ENCODE measurements at regions not wholly inside any gene's neighbourhood (a gene's known extent, or its start where the extent isn't known, plus 50 kb on each side); places are given as distances from the start of the nearest gene placed in this dataset.

GRCh38 chr2:60292242-60292641, 261.2 kb downstream of the BCL11A start:
- Histone ChIP-seq H3K36me3 (ENCODE audit: control insufficient read depth, insufficient read depth, low read length) (no peaks in the 10 kb centered on the region), H3K4me3 (ENCODE audit: low read depth, low read length) (no peak overlapping the region), H3K27me3 (ENCODE audit: control insufficient read depth, insufficient read depth, low read length) (no peaks in the 10 kb centered on the region)
- DNase-seq (ENCODE audit: low read depth): no peak
- TF ChIP-seq, protein P1, sequence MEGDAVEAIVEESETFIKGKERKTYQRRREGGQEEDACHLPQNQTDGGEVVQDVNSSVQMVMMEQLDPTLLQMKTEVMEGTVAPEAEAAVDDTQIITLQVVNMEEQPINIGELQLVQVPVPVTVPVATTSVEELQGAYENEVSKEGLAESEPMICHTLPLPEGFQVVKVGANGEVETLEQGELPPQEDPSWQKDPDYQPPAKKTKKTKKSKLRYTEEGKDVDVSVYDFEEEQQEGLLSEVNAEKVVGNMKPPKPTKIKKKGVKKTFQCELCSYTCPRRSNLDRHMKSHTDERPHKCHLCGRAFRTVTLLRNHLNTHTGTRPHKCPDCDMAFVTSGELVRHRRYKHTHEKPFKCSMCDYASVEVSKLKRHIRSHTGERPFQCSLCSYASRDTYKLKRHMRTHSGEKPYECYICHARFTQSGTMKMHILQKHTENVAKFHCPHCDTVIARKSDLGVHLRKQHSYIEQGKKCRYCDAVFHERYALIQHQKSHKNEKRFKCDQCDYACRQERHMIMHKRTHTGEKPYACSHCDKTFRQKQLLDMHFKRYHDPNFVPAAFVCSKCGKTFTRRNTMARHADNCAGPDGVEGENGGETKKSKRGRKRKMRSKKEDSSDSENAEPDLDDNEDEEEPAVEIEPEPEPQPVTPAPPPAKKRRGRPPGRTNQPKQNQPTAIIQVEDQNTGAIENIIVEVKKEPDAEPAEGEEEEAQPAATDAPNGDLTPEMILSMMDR (IDR thresholded peaks at IDR 0.05; ENCODE audit: insufficient read depth, low read length, poor library complexity, severe bottlenecking): no peak

GRCh38 chr2:60290509-60290908, 262.9 kb downstream of the BCL11A start:
- DNase-seq (ENCODE audit: low read depth): no peak
- Histone ChIP-seq H3K4me3 (ENCODE audit: low read depth, low read length) (no peak overlapping the region), H3K36me3 (ENCODE audit: control insufficient read depth, insufficient read depth, low read length) (no peaks in the 10 kb centered on the region), H3K27me3 (ENCODE audit: control insufficient read depth, insufficient read depth, low read length) (no peaks in the 10 kb centered on the region)
- TF ChIP-seq, protein P1 (IDR thresholded peaks at IDR 0.05; ENCODE audit: insufficient read depth, low read length, poor library complexity, severe bottlenecking): no peak

DNA sequence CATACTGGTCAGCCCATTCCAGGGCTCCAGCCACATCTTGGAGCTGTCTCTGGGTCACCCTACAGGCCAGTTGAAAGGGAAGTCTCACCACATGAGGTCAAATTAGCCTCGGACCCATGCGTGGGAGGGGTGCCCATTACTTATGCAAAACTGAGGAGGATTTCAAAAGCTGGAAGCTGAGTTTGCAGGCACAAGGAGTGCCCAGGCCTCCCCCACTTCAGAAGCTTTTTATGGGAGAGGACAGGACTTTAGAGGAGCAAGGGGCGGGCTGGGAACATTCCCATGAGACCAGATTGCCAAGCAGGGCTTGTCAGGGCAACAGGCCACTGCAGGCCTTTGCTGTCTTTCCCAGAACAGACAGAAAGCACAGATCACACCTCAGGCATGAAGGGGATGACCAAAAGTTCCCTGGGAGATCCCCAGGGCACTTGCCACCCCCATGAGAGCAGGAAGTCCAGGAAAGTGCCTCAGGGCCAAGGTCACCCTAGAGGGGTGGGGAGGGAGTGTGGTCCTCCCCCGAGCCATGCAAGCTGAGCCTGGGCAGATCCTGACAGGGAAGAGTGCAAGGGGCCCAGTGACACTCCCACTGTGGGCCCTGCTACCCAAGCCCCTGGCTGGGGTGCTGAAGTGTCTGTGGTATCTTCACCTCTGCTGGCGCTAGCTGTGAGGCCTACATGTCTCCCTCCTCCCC, 267.7 kb downstream of the BCL11A start:
- no peak for DNase-seq (ENCODE audit: low read depth)
- no peak overlapping the region for H3K4me3 ChIP-seq (ENCODE audit: low read depth, low read length)
- H3K36me3 ChIP-seq (ENCODE audit: control insufficient read depth, insufficient read depth, low read length): no peaks in the 10 kb centered on the region
- H3K27me3 ChIP-seq (ENCODE audit: control insufficient read depth, insufficient read depth, low read length): no peaks in the 10 kb centered on the region
- TF ChIP-seq, protein P1 (IDR thresholded peaks at IDR 0.05; ENCODE audit: insufficient read depth, low read length, poor library complexity, severe bottlenecking): no peak

GRCh38 chr2:60283626-60284025, 269.8 kb downstream of the BCL11A start:
- TF ChIP-seq, protein P1 (IDR thresholded peaks at IDR 0.05; ENCODE audit: insufficient read depth, low read length, poor library complexity, severe bottlenecking): no peak
- DNase-seq (ENCODE audit: low read depth): no peak
- Histone ChIP-seq H3K36me3 (ENCODE audit: control insufficient read depth, insufficient read depth, low read length) (no peaks in the 10 kb centered on the region), H3K27me3 (ENCODE audit: control insufficient read depth, insufficient read depth, low read length) (no peaks in the 10 kb centered on the region), H3K4me3 (ENCODE audit: low read depth, low read length) (no peak overlapping the region)

DNA sequence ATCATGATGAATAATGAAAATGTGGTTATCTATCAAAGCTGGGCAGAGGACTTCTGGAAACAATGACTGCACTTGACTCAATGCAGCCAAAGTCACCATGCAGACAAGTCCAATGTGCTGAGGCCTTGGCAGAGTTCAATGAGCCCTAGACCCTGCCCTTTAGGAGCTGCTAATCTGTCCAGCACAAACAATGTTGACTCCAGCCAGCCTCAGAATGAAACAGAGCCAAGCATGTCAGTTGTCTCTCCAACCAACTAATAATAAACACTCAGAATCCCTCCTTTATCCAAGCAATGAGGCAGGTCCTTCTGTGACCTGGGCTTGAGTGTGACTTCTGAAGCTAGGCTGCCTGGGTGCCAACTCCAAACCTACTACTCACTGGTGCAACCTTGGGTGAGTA, 270.6 kb downstream of the BCL11A start:
- TF ChIP-seq, protein P1 (IDR thresholded peaks at IDR 0.05; ENCODE audit: insufficient read depth, low read length, poor library complexity, severe bottlenecking): no peak
- Histone ChIP-seq H3K27me3 (ENCODE audit: control insufficient read depth, insufficient read depth, low read length) (no peaks in the 10 kb centered on the region), H3K36me3 (ENCODE audit: control insufficient read depth, insufficient read depth, low read length) (no peaks in the 10 kb centered on the region), H3K4me3 (ENCODE audit: low read depth, low read length) (no peak overlapping the region)
- DNase-seq (ENCODE audit: low read depth): no peak

GRCh38 chr2:60281730-60282129, 271.7 kb downstream of the BCL11A start:
- no peak overlapping the region for H3K4me3 ChIP-seq (ENCODE audit: low read depth, low read length)
- no peaks in the 10 kb centered on the region for H3K27me3 ChIP-seq (ENCODE audit: control insufficient read depth, insufficient read depth, low read length)
- DNase-seq (ENCODE audit: low read depth): no peak
- no peaks in the 10 kb centered on the region for H3K36me3 ChIP-seq (ENCODE audit: control insufficient read depth, insufficient read depth, low read length)
- TF ChIP-seq, protein P1 (IDR thresholded peaks at IDR 0.05; ENCODE audit: insufficient read depth, low read length, poor library complexity, severe bottlenecking): no peak

Data from kidney epithelial cell (primary cell).